ENCODE measurements at regions not wholly inside any gene's neighbourhood (a gene's known extent, or its start where the extent isn't known, plus 50 kb on each side); places are given as distances from the start of the nearest gene placed in this dataset.
A peak's percentile ranks its signal among the peaks of the same experiment; 100 is the strongest.
"Not testable (repeated sequence)": the region's sequence is repeated elsewhere in the genome, so short reads cannot be mapped to it uniquely, and the experiment has no call there.

GRCh38 chr7:54226030-54226429, 316.1 kb upstream of the VSTM2A start:
- H3K4me1 ChIP-seq (ENCODE audit: control insufficient read depth, insufficient read depth, low read length); H3K36me3 ChIP-seq (ENCODE audit: control insufficient read depth, insufficient read depth, low read length); H3K9me3 ChIP-seq (ENCODE audit: control insufficient read depth, insufficient read depth, low read length); H3K27me3 ChIP-seq (ENCODE audit: control insufficient read depth, insufficient read depth, low read length); H3K4me3 ChIP-seq (ENCODE audit: low read length); H3K27ac ChIP-seq (ENCODE audit: low read length); DNase-seq (ENCODE audit: low read depth, low spot score): not testable (repeated sequence)

- H3K4me3 ChIP-seq (ENCODE audit: low read length): no peak overlapping the region
- no peak overlapping the region for H3K27ac ChIP-seq (ENCODE audit: low read length)
- WGBS (ENCODE audit: insufficient coverage, insufficient read length): no CpG with 5 or more reads among the region's 6 CpGs
- no peak for DNase-seq (ENCODE audit: low read depth, low spot score)
- H3K27me3 ChIP-seq (ENCODE audit: control insufficient read depth, insufficient read depth, low read length): no peaks in the 10 kb centered on the region
- H3K36me3 ChIP-seq (ENCODE audit: control insufficient read depth, insufficient read depth, low read length): no peaks in the 10 kb centered on the region
- H3K9me3 ChIP-seq (ENCODE audit: control insufficient read depth, insufficient read depth, low read length): no peaks in the 10 kb centered on the region
- H3K4me1 ChIP-seq (ENCODE audit: control insufficient read depth, insufficient read depth, low read length): no peaks in the 10 kb centered on the region
Measured at GRCh38 chr7:54242776-54243175, 299.4 kb upstream of the VSTM2A start.

GRCh38 chr7:54245020-54245419, 297.2 kb upstream of the VSTM2A start:
- WGBS (ENCODE audit: insufficient coverage, insufficient read length): no CpG with 5 or more reads among the region's 1 CpG
- Histone ChIP-seq H3K4me1 (ENCODE audit: control insufficient read depth, insufficient read depth, low read length) (no peaks in the 10 kb centered on the region), H3K9me3 (ENCODE audit: control insufficient read depth, insufficient read depth, low read length) (no peaks in the 10 kb centered on the region), H3K4me3 (ENCODE audit: low read length) (no peak overlapping the region), H3K27ac (ENCODE audit: low read length) (no peak overlapping the region), H3K27me3 (ENCODE audit: control insufficient read depth, insufficient read depth, low read length) (no peaks in the 10 kb centered on the region), H3K36me3 (ENCODE audit: control insufficient read depth, insufficient read depth, low read length) (no peaks in the 10 kb centered on the region)
- no peak for DNase-seq (ENCODE audit: low read depth, low spot score)

GRCh38 chr7:54249686-54250085, 292.5 kb upstream of the VSTM2A start:
- Histone ChIP-seq H3K4me3 (ENCODE audit: low read length) (no peak overlapping the region), H3K36me3 (ENCODE audit: control insufficient read depth, insufficient read depth, low read length) (no peaks in the 10 kb centered on the region), H3K27me3 (ENCODE audit: control insufficient read depth, insufficient read depth, low read length) (no peaks in the 10 kb centered on the region), H3K27ac (ENCODE audit: low read length) (no peak overlapping the region), H3K9me3 (ENCODE audit: control insufficient read depth, insufficient read depth, low read length) (no peaks in the 10 kb centered on the region), H3K4me1 (ENCODE audit: control insufficient read depth, insufficient read depth, low read length) (no peaks in the 10 kb centered on the region)
- WGBS (ENCODE audit: insufficient coverage, insufficient read length): no CpG with 5 or more reads among the region's 3 CpGs
- DNase-seq (ENCODE audit: low read depth, low spot score): no peak

- H3K27ac ChIP-seq (ENCODE audit: low read length): no peak overlapping the region
- H3K9me3 ChIP-seq (ENCODE audit: control insufficient read depth, insufficient read depth, low read length): no peaks in the 10 kb centered on the region
- H3K27me3 ChIP-seq (ENCODE audit: control insufficient read depth, insufficient read depth, low read length): no peaks in the 10 kb centered on the region
- no peak for DNase-seq (ENCODE audit: low read depth, low spot score)
- no peak overlapping the region for H3K4me3 ChIP-seq (ENCODE audit: low read length)
- no CpG with 5 or more reads among the region's 7 CpGs for WGBS (ENCODE audit: insufficient coverage, insufficient read length)
- no peaks in the 10 kb centered on the region for H3K36me3 ChIP-seq (ENCODE audit: control insufficient read depth, insufficient read depth, low read length)
- no peaks in the 10 kb centered on the region for H3K4me1 ChIP-seq (ENCODE audit: control insufficient read depth, insufficient read depth, low read length)
Measured at GRCh38 chr7:54252256-54253035, 289.7 kb upstream of the VSTM2A start.

GRCh38 chr7:54253036-54253373, 289.2 kb upstream of the VSTM2A start:
- Histone ChIP-seq H3K27me3 (ENCODE audit: control insufficient read depth, insufficient read depth, low read length) (no peaks in the 10 kb centered on the region), H3K27ac (ENCODE audit: low read length) (no peak overlapping the region), H3K4me1 (ENCODE audit: control insufficient read depth, insufficient read depth, low read length) (no peaks in the 10 kb centered on the region), H3K4me3 (ENCODE audit: low read length) (no peak overlapping the region), H3K9me3 (ENCODE audit: control insufficient read depth, insufficient read depth, low read length) (no peaks in the 10 kb centered on the region), H3K36me3 (ENCODE audit: control insufficient read depth, insufficient read depth, low read length) (no peaks in the 10 kb centered on the region)
- no peak for DNase-seq (ENCODE audit: low read depth, low spot score)
- no CpG with 5 or more reads among the region's 5 CpGs for WGBS (ENCODE audit: insufficient coverage, insufficient read length)

GRCh38 chr7:54255242-54255641, 286.9 kb upstream of the VSTM2A start:
- no CpG with 5 or more reads among the region's 1 CpG for WGBS (ENCODE audit: insufficient coverage, insufficient read length)
- no peak overlapping the region for H3K4me3 ChIP-seq (ENCODE audit: low read length)
- H3K36me3 ChIP-seq (ENCODE audit: control insufficient read depth, insufficient read depth, low read length): no peaks in the 10 kb centered on the region
- DNase-seq (ENCODE audit: low read depth, low spot score): no peak
- no peaks in the 10 kb centered on the region for H3K4me1 ChIP-seq (ENCODE audit: control insufficient read depth, insufficient read depth, low read length)
- H3K27ac ChIP-seq (ENCODE audit: low read length): no peak overlapping the region
- no peaks in the 10 kb centered on the region for H3K27me3 ChIP-seq (ENCODE audit: control insufficient read depth, insufficient read depth, low read length)
- H3K9me3 ChIP-seq (ENCODE audit: control insufficient read depth, insufficient read depth, low read length): no peaks in the 10 kb centered on the region

GRCh38 chr7:54259185-54259584, 283.0 kb upstream of the VSTM2A start:
- Histone ChIP-seq H3K27me3 (ENCODE audit: control insufficient read depth, insufficient read depth, low read length) (no peaks in the 10 kb centered on the region), H3K36me3 (ENCODE audit: control insufficient read depth, insufficient read depth, low read length) (no peaks in the 10 kb centered on the region), H3K4me1 (ENCODE audit: control insufficient read depth, insufficient read depth, low read length) (no peaks in the 10 kb centered on the region), H3K4me3 (ENCODE audit: low read length) (no peak overlapping the region), H3K9me3 (ENCODE audit: control insufficient read depth, insufficient read depth, low read length) (no peaks in the 10 kb centered on the region), H3K27ac (ENCODE audit: low read length) (no peak overlapping the region)
- DNase-seq (ENCODE audit: low read depth, low spot score): no peak
- WGBS (ENCODE audit: insufficient coverage, insufficient read length): no CpG with 5 or more reads among the region's 9 CpGs

GRCh38 chr7:54260941-54261371, 281.2 kb upstream of the VSTM2A start:
- no peak for DNase-seq (ENCODE audit: low read depth, low spot score)
- H3K36me3 ChIP-seq (ENCODE audit: control insufficient read depth, insufficient read depth, low read length): no peaks in the 10 kb centered on the region
- WGBS (ENCODE audit: insufficient coverage, insufficient read length): no CpG with 5 or more reads among the region's 1 CpG
- H3K9me3 ChIP-seq (ENCODE audit: control insufficient read depth, insufficient read depth, low read length): no peaks in the 10 kb centered on the region
- no peak overlapping the region for H3K27ac ChIP-seq (ENCODE audit: low read length)
- H3K27me3 ChIP-seq (ENCODE audit: control insufficient read depth, insufficient read depth, low read length): no peaks in the 10 kb centered on the region
- H3K4me1 ChIP-seq (ENCODE audit: control insufficient read depth, insufficient read depth, low read length): no peaks in the 10 kb centered on the region
- H3K4me3 ChIP-seq (ENCODE audit: low read length): no peak overlapping the region

- no peaks in the 10 kb centered on the region for H3K9me3 ChIP-seq (ENCODE audit: control insufficient read depth, insufficient read depth, low read length)
- H3K27ac ChIP-seq (ENCODE audit: low read length): no peak overlapping the region
- WGBS (ENCODE audit: insufficient coverage, insufficient read length): no CpG with 5 or more reads among the region's 1 CpG
- no peaks in the 10 kb centered on the region for H3K27me3 ChIP-seq (ENCODE audit: control insufficient read depth, insufficient read depth, low read length)
- H3K36me3 ChIP-seq (ENCODE audit: control insufficient read depth, insufficient read depth, low read length): no peaks in the 10 kb centered on the region
- no peak for DNase-seq (ENCODE audit: low read depth, low spot score)
- H3K4me3 ChIP-seq (ENCODE audit: low read length): no peak overlapping the region
- H3K4me1 ChIP-seq (ENCODE audit: control insufficient read depth, insufficient read depth, low read length): 0 out of 2 replicates have a peak, but pooled peaks cover 2% of the 10 kb centered on the region
Measured at GRCh38 chr7:54278847-54279246, 263.3 kb upstream of the VSTM2A start.

- Histone ChIP-seq H3K4me3 (ENCODE audit: low read length) (no peak overlapping the region), H3K27ac (ENCODE audit: low read length) (no peak overlapping the region), H3K36me3 (ENCODE audit: control insufficient read depth, insufficient read depth, low read length) (no peaks in the 10 kb centered on the region), H3K9me3 (ENCODE audit: control insufficient read depth, insufficient read depth, low read length) (no peaks in the 10 kb centered on the region), H3K4me1 (ENCODE audit: control insufficient read depth, insufficient read depth, low read length) (no peaks in the 10 kb centered on the region), H3K27me3 (ENCODE audit: control insufficient read depth, insufficient read depth, low read length) (no peaks in the 10 kb centered on the region)
- peak; percentile 52 for DNase-seq (ENCODE audit: low read depth, low spot score)
- WGBS (ENCODE audit: insufficient coverage, insufficient read length): no CpG with 5 or more reads among the region's 8 CpGs
Measured at GRCh38 chr7:54292171-54292925, 249.8 kb upstream of the VSTM2A start.
